C4-2B (cell line): ENCODE measurements at regions not wholly inside any gene's neighbourhood (a gene's known extent, or its start where the extent isn't known, plus 50 kb on each side); places are given as distances from the start of the nearest gene placed in this dataset.

Experiments
- H3K27ac ChIP-seq: fragments of 450-650 bp; 2 replicates; pipeline ENCODE4 v1.5.1; 2017
- ZFX ChIP-seq: fragments of 450-650 bp; IDR thresholded peaks from 2 replicates; pipeline ENCODE4 v1.6.1; 2017
- TF ChIP-seq, protein P1 (sequence below): fragments of 450-650 bp; conservative IDR thresholded peaks from 2 replicates; pipeline ENCODE4 v1.5.1; 2017; ENCODE audit warnings: mild to moderate bottlenecking

DNA sequence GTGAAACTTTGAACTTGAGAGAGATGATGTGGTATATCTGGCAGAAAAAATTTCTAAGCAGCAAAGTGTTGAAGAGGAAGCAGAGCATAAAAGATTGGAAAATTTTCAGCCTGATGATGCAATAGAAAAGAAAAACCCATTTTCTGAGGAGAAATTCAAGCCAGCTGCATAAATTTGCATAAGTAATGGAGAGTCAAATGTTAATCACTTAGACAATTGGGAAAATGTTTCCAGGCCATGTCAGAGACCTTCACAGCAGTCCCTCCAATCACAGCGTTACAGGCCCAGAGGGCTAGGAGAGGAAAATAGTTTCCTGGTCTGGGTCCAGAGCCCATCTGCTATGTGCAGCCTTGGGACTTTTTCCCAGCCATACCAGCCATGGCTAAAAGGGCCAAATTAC is 469.0 kb upstream of the FOXG1 start:
- TF ChIP-seq ZFX: no peak
- TF ChIP-seq, protein P1, sequence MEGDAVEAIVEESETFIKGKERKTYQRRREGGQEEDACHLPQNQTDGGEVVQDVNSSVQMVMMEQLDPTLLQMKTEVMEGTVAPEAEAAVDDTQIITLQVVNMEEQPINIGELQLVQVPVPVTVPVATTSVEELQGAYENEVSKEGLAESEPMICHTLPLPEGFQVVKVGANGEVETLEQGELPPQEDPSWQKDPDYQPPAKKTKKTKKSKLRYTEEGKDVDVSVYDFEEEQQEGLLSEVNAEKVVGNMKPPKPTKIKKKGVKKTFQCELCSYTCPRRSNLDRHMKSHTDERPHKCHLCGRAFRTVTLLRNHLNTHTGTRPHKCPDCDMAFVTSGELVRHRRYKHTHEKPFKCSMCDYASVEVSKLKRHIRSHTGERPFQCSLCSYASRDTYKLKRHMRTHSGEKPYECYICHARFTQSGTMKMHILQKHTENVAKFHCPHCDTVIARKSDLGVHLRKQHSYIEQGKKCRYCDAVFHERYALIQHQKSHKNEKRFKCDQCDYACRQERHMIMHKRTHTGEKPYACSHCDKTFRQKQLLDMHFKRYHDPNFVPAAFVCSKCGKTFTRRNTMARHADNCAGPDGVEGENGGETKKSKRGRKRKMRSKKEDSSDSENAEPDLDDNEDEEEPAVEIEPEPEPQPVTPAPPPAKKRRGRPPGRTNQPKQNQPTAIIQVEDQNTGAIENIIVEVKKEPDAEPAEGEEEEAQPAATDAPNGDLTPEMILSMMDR: no peak
- no peak overlapping the region for H3K27ac ChIP-seq

DNA sequence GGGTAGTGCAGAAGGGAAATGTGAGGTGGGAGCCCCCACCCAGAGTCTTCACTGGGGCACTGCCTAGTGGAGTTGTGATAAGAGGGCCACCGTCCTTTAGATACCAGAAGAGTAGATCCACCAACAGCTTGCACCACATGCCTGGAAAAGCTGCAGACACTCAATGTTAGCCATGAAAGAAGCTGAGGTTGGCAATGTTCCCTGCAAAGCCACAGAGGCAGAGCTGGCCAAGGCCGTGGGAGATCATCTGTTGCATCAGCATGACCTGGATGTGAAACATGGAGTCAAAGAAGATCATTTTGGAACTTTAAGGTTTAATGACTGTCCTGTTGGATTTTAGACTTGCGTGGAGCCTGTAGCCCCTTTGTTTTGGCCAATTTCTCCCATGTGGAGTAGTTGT is 468.4 kb upstream of the FOXG1 start:
- no peak overlapping the region for H3K27ac ChIP-seq
- TF ChIP-seq, protein P1: no peak
- no peak for TF ChIP-seq ZFX

DNA sequence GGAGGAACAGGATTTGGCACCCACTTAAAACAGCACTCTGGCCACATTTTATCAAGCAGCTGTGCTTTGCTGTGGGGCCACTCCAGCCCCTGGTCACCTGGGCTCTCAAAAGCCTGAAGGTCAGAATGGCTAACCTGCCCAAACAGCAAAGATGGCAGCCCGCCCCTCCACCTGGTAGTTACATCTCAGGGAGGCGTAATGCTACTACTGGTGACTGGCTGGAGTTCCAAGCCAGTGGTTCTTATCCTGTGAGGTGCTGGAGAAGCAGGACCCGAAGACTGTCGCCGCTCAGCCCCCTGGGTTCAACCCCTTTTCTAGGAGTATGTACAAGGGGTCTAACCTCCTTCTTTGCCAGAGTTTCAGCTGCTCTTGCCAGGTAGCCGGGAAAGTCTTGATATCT is 467.4 kb upstream of the FOXG1 start:
- no peak overlapping the region for H3K27ac ChIP-seq

DNA sequence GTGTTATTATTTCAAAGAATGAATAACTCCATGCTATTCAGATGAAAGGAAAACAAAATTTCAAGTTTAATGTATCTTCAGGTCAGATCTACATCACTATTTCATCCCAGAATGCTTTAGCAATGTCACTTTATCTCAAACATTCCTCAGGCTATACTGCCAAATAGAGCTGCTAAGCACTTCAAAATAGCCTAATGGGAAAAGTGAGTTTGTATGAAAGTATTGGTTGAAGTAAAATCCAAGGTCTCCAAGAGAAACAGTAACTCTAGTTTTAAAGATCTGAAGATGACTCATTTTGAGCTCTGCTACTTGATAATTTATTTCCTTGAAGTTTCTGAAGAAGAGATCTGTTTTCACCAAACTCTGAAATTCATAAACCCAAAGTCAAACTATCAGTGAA is 466.2 kb upstream of the FOXG1 start:
- no peak for TF ChIP-seq ZFX
- TF ChIP-seq, protein P1: no peak

More for the DNA sequence above, 467.4 kb upstream of the FOXG1 start:
- TF ChIP-seq ZFX: no peak
- TF ChIP-seq, protein P1: no peak

DNA sequence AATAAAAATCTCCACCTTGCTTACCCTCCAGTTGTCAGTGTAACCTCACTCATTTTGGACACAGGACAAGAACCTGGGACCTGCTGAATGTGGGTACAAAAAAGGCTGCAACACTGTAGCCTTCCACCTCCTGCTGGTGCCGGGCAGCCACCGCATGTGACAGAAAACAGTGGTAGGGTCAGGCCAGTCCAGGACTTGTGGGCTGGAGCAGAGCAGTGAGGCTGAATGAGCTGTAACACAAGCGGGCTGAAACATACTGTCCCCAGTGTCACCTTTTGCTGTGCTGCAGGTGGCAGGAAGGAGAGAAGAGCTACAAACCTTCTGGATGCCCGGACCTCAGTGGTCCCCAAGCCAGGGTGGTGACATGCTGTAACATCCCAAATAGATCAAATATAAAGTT is 465.4 kb upstream of the FOXG1 start:
- H3K27ac ChIP-seq: no peak overlapping the region
- TF ChIP-seq ZFX: no peak
- TF ChIP-seq, protein P1: no peak

More for the DNA sequence above, 466.2 kb upstream of the FOXG1 start:
- no peak overlapping the region for H3K27ac ChIP-seq

DNA sequence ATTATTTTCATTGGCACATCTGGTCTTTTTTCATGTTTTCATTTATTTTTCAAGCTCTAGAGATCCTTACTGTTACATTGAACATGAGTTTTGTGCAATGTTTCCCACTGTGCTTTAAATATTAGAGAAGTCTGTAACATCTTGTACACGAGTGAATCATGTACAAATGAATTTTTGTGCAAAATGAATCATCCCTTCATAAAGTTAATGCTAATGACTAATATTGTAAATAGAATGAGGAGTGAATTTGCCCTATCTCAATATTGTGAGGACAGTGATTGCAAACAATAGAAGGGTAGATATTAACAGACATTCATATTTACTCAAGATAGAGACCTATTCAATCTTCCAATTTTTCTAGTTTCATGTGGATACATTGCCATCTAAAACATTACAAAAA is 463.3 kb upstream of the FOXG1 start:
- no peak overlapping the region for H3K27ac ChIP-seq
- TF ChIP-seq, protein P1: no peak
- no peak for TF ChIP-seq ZFX

DNA sequence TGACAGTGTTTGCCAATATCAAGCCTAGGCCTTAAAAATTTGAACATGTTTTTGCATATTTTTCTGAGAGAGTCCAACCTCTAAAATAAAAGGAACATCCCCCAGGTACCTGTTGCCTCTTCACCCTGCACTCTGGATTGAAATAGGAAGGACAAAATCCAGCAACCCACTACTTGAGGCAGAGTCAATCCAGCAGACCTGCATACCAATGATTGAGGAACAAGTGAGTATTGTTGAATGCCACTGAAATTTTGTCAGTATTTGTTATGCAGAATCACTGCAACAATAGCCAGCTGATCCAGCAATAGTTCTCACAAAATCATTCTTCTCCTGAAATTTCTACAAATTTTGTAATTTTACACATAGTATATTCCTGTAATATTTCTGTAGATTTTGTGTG is 460.6 kb upstream of the FOXG1 start:
- no peak overlapping the region for H3K27ac ChIP-seq
- TF ChIP-seq ZFX: no peak
- TF ChIP-seq, protein P1: no peak
